Progenitor cell of endocrine pancreas (in vitro differentiated cells): ENCODE measurements at regions not wholly inside any gene's neighbourhood (a gene's known extent, or its start where the extent isn't known, plus 50 kb on each side); places are given as distances from the start of the nearest gene placed in this dataset.

Experiments used
- DNase-seq: peaks from one replicate; pipeline ENCODE4 v3.0.0; 2021; ENCODE audit warnings: low spot score; ENCODE audit not compliant: unreplicated experiment
- H3K27ac Mint-ChIP-seq: 2 replicates; pipeline ENCODE4 v1.8.0; 2021; ENCODE audit warnings: mild to moderate bottlenecking, moderate library complexity, mixed read lengths
- H3K27me3 Mint-ChIP-seq: 2 replicates; pipeline ENCODE4 v1.8.0; 2021; ENCODE audit warnings: mixed read lengths
- H3K36me3 Mint-ChIP-seq: 2 replicates; pipeline ENCODE4 v1.8.0; 2022; ENCODE audit warnings: mixed read lengths; ENCODE audit not compliant: insufficient read depth
- H3K4me1 Mint-ChIP-seq: 2 replicates; pipeline ENCODE4 v1.8.0; 2021; ENCODE audit warnings: low read depth, mixed read lengths
- H3K4me3 Mint-ChIP-seq: 2 replicates; pipeline ENCODE4 v1.8.0; 2021; ENCODE audit warnings: low read depth, mild to moderate bottlenecking, moderate library complexity, mixed read lengths
- H3K9me3 Mint-ChIP-seq: 2 replicates; pipeline ENCODE4 v1.8.0; 2021; ENCODE audit warnings: low read depth, mixed read lengths
- CTCF ChIP-seq: fragments of 200-600 bp; sonication (generic); IDR thresholded peaks from one replicate; pipeline ENCODE4 v1.5.0; 2021; ENCODE audit warnings: antibody characterized with exemption, mild to moderate bottlenecking; ENCODE audit not compliant: unreplicated experiment

DNA sequence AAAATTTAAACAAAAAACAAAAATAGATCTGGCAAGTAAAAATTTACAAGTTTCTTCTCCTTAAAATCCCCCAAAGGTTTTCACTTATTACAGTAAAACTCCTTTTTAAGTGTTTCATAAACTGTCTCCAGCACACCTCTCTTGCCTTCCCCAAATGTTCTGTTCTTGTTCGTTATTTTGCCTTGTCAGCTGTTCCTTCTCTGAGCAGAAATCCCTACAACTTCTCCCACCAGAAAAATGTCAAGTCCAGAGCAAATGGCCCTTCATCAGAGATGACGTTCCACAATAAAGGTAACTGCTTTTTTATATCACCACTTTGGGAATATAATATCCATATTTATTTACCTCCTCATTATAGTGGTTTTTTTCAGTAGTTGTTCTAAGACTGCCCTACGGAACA lies 432.1 kb downstream of the ADAM29 start:
- no peaks in the 10 kb centered on the region for H3K4me1 Mint-ChIP-seq
- H3K27ac Mint-ChIP-seq, result no peak overlapping the region
- no peak for TF ChIP-seq CTCF
- H3K4me3 Mint-ChIP-seq, result no peak overlapping the region
- peaks cover 10% of the 10 kb centered on the region for H3K9me3 Mint-ChIP-seq
- H3K27me3 Mint-ChIP-seq, result no peaks in the 10 kb centered on the region
- DNase-seq, result no peak
- H3K36me3 Mint-ChIP-seq, result no peaks in the 10 kb centered on the region

- no peaks in the 10 kb centered on the region for H3K27me3 Mint-ChIP-seq
- DNase-seq, result no peak
- H3K27ac Mint-ChIP-seq, result no peak overlapping the region
- H3K9me3 Mint-ChIP-seq, result peaks cover 12% of the 10 kb centered on the region
- H3K4me1 Mint-ChIP-seq, result no peaks in the 10 kb centered on the region
- no peak overlapping the region for H3K4me3 Mint-ChIP-seq
- TF ChIP-seq CTCF, result no peak
- no peaks in the 10 kb centered on the region for H3K36me3 Mint-ChIP-seq
Measured at GRCh38 chr4:175351473-175351872, 433.3 kb downstream of the ADAM29 start.

GRCh38 chr4:175369087-175369486 lies 443.0 kb downstream of the GPM6A start:
- no peaks in the 10 kb centered on the region for H3K36me3 Mint-ChIP-seq
- TF ChIP-seq CTCF, result no peak
- no peak for DNase-seq
- H3K27ac Mint-ChIP-seq, result no peak overlapping the region
- no peaks in the 10 kb centered on the region for H3K27me3 Mint-ChIP-seq
- H3K9me3 Mint-ChIP-seq, result no peaks in the 10 kb centered on the region
- H3K4me1 Mint-ChIP-seq, result no peaks in the 10 kb centered on the region
- H3K4me3 Mint-ChIP-seq, result no peak overlapping the region

DNA sequence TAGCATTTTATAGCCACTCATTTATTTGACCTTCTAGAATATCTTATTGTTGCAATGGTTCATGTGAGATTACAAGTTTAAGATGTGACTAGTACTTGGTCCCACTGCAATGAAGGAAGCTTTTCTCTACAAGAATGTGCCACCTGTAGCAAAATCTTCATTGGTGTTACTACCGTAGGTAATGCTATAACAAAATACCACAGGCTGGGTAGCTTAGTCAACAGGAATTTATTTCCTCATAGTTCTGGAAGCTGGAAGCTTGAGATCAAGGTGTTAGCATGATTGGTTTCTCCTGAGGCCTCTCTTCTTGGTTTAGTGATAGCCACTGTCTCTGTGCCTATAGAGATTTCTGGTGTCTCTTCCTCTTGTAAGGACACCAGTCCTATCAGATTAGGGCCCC lies 441.0 kb downstream of the GPM6A start:
- Mint-ChIP-seq H3K27me3 (no peaks in the 10 kb centered on the region), H3K4me3 (no peak overlapping the region), H3K36me3 (no peaks in the 10 kb centered on the region), H3K9me3 (no peaks in the 10 kb centered on the region), H3K27ac (no peak overlapping the region), H3K4me1 (peaks cover 12% of the 10 kb centered on the region)
- no peak for TF ChIP-seq CTCF
- no peak for DNase-seq

GRCh38 chr4:175373031-175373430 lies 439.0 kb downstream of the GPM6A start:
- no peak for DNase-seq
- Mint-ChIP-seq H3K9me3 (no peaks in the 10 kb centered on the region), H3K4me3 (no peak overlapping the region)

More at GRCh38 chr4:175373031-175373430, 439.0 kb downstream of the GPM6A start:
- Mint-ChIP-seq H3K27me3 (no peaks in the 10 kb centered on the region), H3K4me1 (peaks cover 13% of the 10 kb centered on the region), H3K36me3 (no peaks in the 10 kb centered on the region), H3K27ac (no peak overlapping the region)
- no peak for TF ChIP-seq CTCF
